HUES6 (cell line): ENCODE measurements at regions not wholly inside any gene's neighbourhood (a gene's known extent, or its start where the extent isn't known, plus 50 kb on each side); places are given as distances from the start of the nearest gene placed in this dataset.
"Not testable (repeated sequence)": the region's sequence is repeated elsewhere in the genome, so short reads cannot be mapped to it uniquely, and the experiment has no call there.

Source experiments
- H3K27ac ChIP-seq: 2 replicates; pipeline ENCODE4 v1.7.0; 2013; ENCODE audit warnings: low read depth, mild to moderate bottlenecking, low read length, inconsistent platforms
- H3K27me3 ChIP-seq: 2 replicates; pipeline ENCODE4 v1.6.1; 2013; ENCODE audit warnings: low read length; ENCODE audit not compliant: control insufficient read depth, insufficient read depth
- H3K36me3 ChIP-seq: 2 replicates; pipeline ENCODE4 v1.6.1; 2013; ENCODE audit warnings: low read length; ENCODE audit not compliant: control insufficient read depth, insufficient read depth
- H3K4me1 ChIP-seq: 2 replicates; pipeline ENCODE4 v1.6.1; 2013; ENCODE audit warnings: low read length; ENCODE audit not compliant: control insufficient read depth, insufficient read depth
- H3K4me3 ChIP-seq: 2 replicates; pipeline ENCODE4 v1.5.1; 2013; ENCODE audit warnings: low read depth, low read length
- H3K9ac ChIP-seq: one replicate; pipeline ENCODE4 v1.6.1; 2013; ENCODE audit warnings: mild to moderate bottlenecking, low read length
- H3K9me3 ChIP-seq: 2 replicates; pipeline ENCODE4 v1.6.1; 2013; ENCODE audit warnings: low read depth, low read length; ENCODE audit not compliant: control insufficient read depth, insufficient read depth

GRCh38 chr4:117014236-117014635 lies 71.1 kb downstream of the TRAM1L1 start:
- Histone ChIP-seq H3K27ac (no peak overlapping the region), H3K9me3 (no peaks in the 10 kb centered on the region), H3K27me3 (no peaks in the 10 kb centered on the region), H3K9ac (no peak overlapping the region), H3K4me3 (no peak overlapping the region), H3K4me1 (no peaks in the 10 kb centered on the region), H3K36me3 (no peaks in the 10 kb centered on the region)

- Histone ChIP-seq H3K36me3 (no peaks in the 10 kb centered on the region), H3K4me1 (no peaks in the 10 kb centered on the region), H3K4me3 (no peak overlapping the region), H3K9ac (no peak overlapping the region), H3K27me3 (no peaks in the 10 kb centered on the region), H3K9me3 (no peaks in the 10 kb centered on the region), H3K27ac (no peak overlapping the region)
Measured at GRCh38 chr4:117010671-117011070, 74.7 kb downstream of the TRAM1L1 start.

- Histone ChIP-seq H3K27ac (no peak overlapping the region), H3K4me3 (no peak overlapping the region), H3K27me3 (no peaks in the 10 kb centered on the region), H3K9me3 (no peaks in the 10 kb centered on the region), H3K4me1 (no peaks in the 10 kb centered on the region), H3K36me3 (no peaks in the 10 kb centered on the region), H3K9ac (no peak overlapping the region)
Measured at GRCh38 chr4:117001077-117001476, 84.3 kb downstream of the TRAM1L1 start.

- Histone ChIP-seq H3K4me1 (no peaks in the 10 kb centered on the region), H3K4me3 (no peak overlapping the region), H3K27ac (no peak overlapping the region), H3K9me3 (no peaks in the 10 kb centered on the region), H3K9ac (no peak overlapping the region), H3K27me3 (no peaks in the 10 kb centered on the region), H3K36me3 (no peaks in the 10 kb centered on the region)
Measured at GRCh38 chr4:116982656-116983055, 102.7 kb downstream of the TRAM1L1 start.

GRCh38 chr4:116980436-116980835 lies 104.9 kb downstream of the TRAM1L1 start:
- H3K36me3 ChIP-seq, H3K27ac ChIP-seq, H3K4me3 ChIP-seq, H3K9me3 ChIP-seq, H3K27me3 ChIP-seq, H3K4me1 ChIP-seq, H3K9ac ChIP-seq: not testable (repeated sequence)

- no peaks in the 10 kb centered on the region for H3K4me1 ChIP-seq
Measured at GRCh38 chr4:116959045-116959444, 126.3 kb downstream of the TRAM1L1 start.

GRCh38 chr4:116953947-116954346 lies 131.4 kb downstream of the TRAM1L1 start:
- H3K9ac ChIP-seq: no peak overlapping the region
- no peaks in the 10 kb centered on the region for H3K36me3 ChIP-seq
- H3K9me3 ChIP-seq: no peaks in the 10 kb centered on the region
- H3K4me3 ChIP-seq: no peak overlapping the region
- no peaks in the 10 kb centered on the region for H3K27me3 ChIP-seq
- H3K27ac ChIP-seq: no peak overlapping the region
- H3K4me1 ChIP-seq: no peaks in the 10 kb centered on the region

More at GRCh38 chr4:116959045-116959444, 126.3 kb downstream of the TRAM1L1 start:
- H3K9me3 ChIP-seq: no peaks in the 10 kb centered on the region
- H3K4me3 ChIP-seq: no peak overlapping the region
- no peaks in the 10 kb centered on the region for H3K27me3 ChIP-seq
- H3K27ac ChIP-seq: no peak overlapping the region
- H3K9ac ChIP-seq: no peak overlapping the region
- no peaks in the 10 kb centered on the region for H3K36me3 ChIP-seq

GRCh38 chr4:116952530-116953136 lies 132.7 kb downstream of the TRAM1L1 start:
- Histone ChIP-seq H3K27ac (no peak overlapping the region), H3K4me1 (no peaks in the 10 kb centered on the region), H3K4me3 (no peak overlapping the region), H3K36me3 (no peaks in the 10 kb centered on the region), H3K27me3 (no peaks in the 10 kb centered on the region), H3K9ac (no peak overlapping the region), H3K9me3 (no peaks in the 10 kb centered on the region)

GRCh38 chr4:116949856-116950255 lies 135.5 kb downstream of the TRAM1L1 start:
- Histone ChIP-seq H3K4me3 (no peak overlapping the region), H3K27ac (no peak overlapping the region), H3K4me1 (no peaks in the 10 kb centered on the region), H3K36me3 (no peaks in the 10 kb centered on the region), H3K27me3 (no peaks in the 10 kb centered on the region), H3K9ac (no peak overlapping the region), H3K9me3 (no peaks in the 10 kb centered on the region)

GRCh38 chr4:116942315-116942714 lies 143.1 kb downstream of the TRAM1L1 start:
- H3K27ac ChIP-seq: no peak overlapping the region
- no peak overlapping the region for H3K9ac ChIP-seq
- H3K4me1 ChIP-seq: no peaks in the 10 kb centered on the region
- H3K27me3 ChIP-seq: no peaks in the 10 kb centered on the region
- no peaks in the 10 kb centered on the region for H3K36me3 ChIP-seq
- H3K9me3 ChIP-seq: no peaks in the 10 kb centered on the region
- H3K4me3 ChIP-seq: no peak overlapping the region

- Histone ChIP-seq H3K4me3 (no peak overlapping the region), H3K4me1 (peaks cover 6% of the 10 kb centered on the region; the same call in 1 of the 2 replicates), H3K27ac (no peak overlapping the region), H3K27me3 (peaks cover 15% of the 10 kb centered on the region), H3K9ac (no peak overlapping the region), H3K36me3 (no peaks in the 10 kb centered on the region), H3K9me3 (no peaks in the 10 kb centered on the region)
Measured at GRCh38 chr4:116930329-116930728, 155.0 kb downstream of the TRAM1L1 start.
